Pancreas (tissue), 10 donors: ENCODE measurements at regions not wholly inside any gene's neighbourhood (a gene's known extent, or its start where the extent isn't known, plus 50 kb on each side); places are given as distances from the start of the nearest gene placed in this dataset.

Experiments
- ATAC-seq, 4 donors: fragments of 200-7000 bp; cut with Tn5 transposase; one replicate each; pipeline versions ENCODE4 v1.8.0 to v1.9.1; 2020; ENCODE audit warnings: mild to moderate bottlenecking in 4 of 4, moderate library complexity in 4 of 4
- DNase-seq, 6 donors: peaks; one replicate each; pipeline ENCODE4 v3.0.0-alpha.2; 2020
- FAIRE-seq: peaks from 2 replicates; lab custom pipeline; 2012; peaks lifted over from hg19 to GRCh38; lab: Jason Lieb, UNC
- H3K27ac ChIP-seq, 4 donors: fragments of 200-600 bp; sonication (generic); 1 replicate in 3 of 4; 2 replicates in 1 of 4; pipeline versions ENCODE4 v1.5.0 to v1.8.0; 2020
- H3K27me3 ChIP-seq, 4 donors: fragments of 200-600 bp; one replicate each; pipeline ENCODE4 v1.8.0; 2021
- H3K36me3 ChIP-seq, 3 donors: fragments of 200-600 bp; sonication (generic) in 1 of 3; one replicate each; pipeline versions ENCODE4 v1.5.0 to v1.8.0; 2020 to 2021
- H3K4me1 ChIP-seq, 3 donors: fragments of 200-600 bp; one replicate each; pipeline ENCODE4 v1.8.0; 2021
- H3K4me3 ChIP-seq, 4 donors: fragments of 200-600 bp; sonication (generic) in 2 of 4; one replicate each; pipeline versions ENCODE4 v1.5.0 to v1.8.0; 2020 to 2021
- H3K9me3 ChIP-seq, 4 donors: fragments of 200-600 bp; one replicate each; pipeline ENCODE4 v1.8.0; 2021
- CTCF ChIP-seq, 4 donors: fragments of 200-600 bp; sonication (generic) in 3 of 4; IDR thresholded peaks; one replicate each; pipeline versions ENCODE4 v1.5.0 to v1.8.0; 2021; ENCODE audit warnings: antibody characterized with exemption in 4 of 4
- WGBS, 2 donors: extraction: QIAGEN DNeasy Blood & Tissue Kit; methylation state at CpG; one replicate each; pipeline ENCODE4 v1.1.7; 2013; 5-methylcytosine and 5-hydroxymethylcytosine counted together
- intact Hi-C, 3 donors: fragments of 100-400 bp; cut with DNase I; formaldehyde crosslinking; loops; one replicate each; pipeline versions ENCODE4 v1.11.1 to v1.14.2; 2022
- donor health status: healthy with polysubstance abuse.
- donor health status: DM: no; HTN: no; CAD: no; lungs with moderate emphysema.
- donor health status: DM: no; HTN: no; CAD: no.
- donor health status: control.
- donor health status: control.
- donor health status: Bipolar disorder and iron deficiency.
- donor health status: DM: yes; HTN: yes; CAD: no.
- donor health status: DM: no; HTN: no; CAD: no.
- donor health status: DM: no; HTN: no; CAD: no.
- donor health status: DM: yes; HTN: yes; CAD: no.

- no peaks in the 10 kb centered on the region for H3K27me3 ChIP-seq
- ATAC-seq (no peak), FAIRE-seq (no peak), DNase-seq (no peak)
- H3K4me1 ChIP-seq, result no peaks in the 10 kb centered on the region
- no peak overlapping the region for H3K4me3 ChIP-seq
- H3K9me3 ChIP-seq, result no peaks in the 10 kb centered on the region
- WGBS, 2 donors, result 88% methylated on average over 7 of the region's 7 CpGs
- no peak for TF ChIP-seq CTCF (IDR thresholded peaks at IDR 0.05)
- H3K36me3 ChIP-seq, result no peaks in the 10 kb centered on the region
- no peak overlapping the region for H3K27ac ChIP-seq
- intact Hi-C loops, result no loop called here
Observed at GRCh38 chr7:3233301-3233700, 67.8 kb upstream of the SDK1 start.

GRCh38 chr7:3234051-3234450 lies 67.0 kb upstream of the SDK1 start:
- ATAC-seq (no peak), FAIRE-seq (no peak), DNase-seq (no peak)
- H3K4me1 ChIP-seq, result no peaks in the 10 kb centered on the region
- H3K27me3 ChIP-seq, result no peaks in the 10 kb centered on the region
- TF ChIP-seq CTCF (IDR thresholded peaks at IDR 0.05), result no peak
- no peaks in the 10 kb centered on the region for H3K36me3 ChIP-seq
- no peak overlapping the region for H3K27ac ChIP-seq
- intact Hi-C loops, result no loop called here
- 86 to 87% methylated on average over 5 to 6 of the region's 6 CpGs for WGBS, 2 donors
- no peak overlapping the region for H3K4me3 ChIP-seq
- H3K9me3 ChIP-seq, result no peaks in the 10 kb centered on the region

GRCh38 chr7:3234851-3235250 lies 66.2 kb upstream of the SDK1 start:
- Histone ChIP-seq H3K4me1 (no peaks in the 10 kb centered on the region), H3K27me3 (no peaks in the 10 kb centered on the region), H3K27ac (no peak overlapping the region), H3K36me3 (no peaks in the 10 kb centered on the region), H3K9me3 (no peaks in the 10 kb centered on the region), H3K4me3 (no peak overlapping the region)
- 95% methylated on average over 3 of the region's 3 CpGs for WGBS, 2 donors
- FAIRE-seq, result no peak
- intact Hi-C loops, result no loop called here
- TF ChIP-seq CTCF (IDR thresholded peaks at IDR 0.05), result no peak
- DNase-seq, result no peak
- no peak for ATAC-seq

GRCh38 chr7:3235322-3235721 lies 65.7 kb upstream of the SDK1 start:
- Histone ChIP-seq H3K36me3 (no peaks in the 10 kb centered on the region), H3K4me3 (no peak overlapping the region), H3K27ac (no peak overlapping the region), H3K4me1 (no peaks in the 10 kb centered on the region), H3K27me3 (no peaks in the 10 kb centered on the region), H3K9me3 (no peaks in the 10 kb centered on the region)
- FAIRE-seq (no peak), ATAC-seq (no peak), DNase-seq (no peak)
- 85 to 90% methylated on average over 4 of the region's 4 CpGs for WGBS, 2 donors
- no peak for TF ChIP-seq CTCF (IDR thresholded peaks at IDR 0.05)
- intact Hi-C loops, result no loop called here

- no peak overlapping the region for H3K27ac ChIP-seq
- TF ChIP-seq CTCF (IDR thresholded peaks at IDR 0.05), result no peak
- no peaks in the 10 kb centered on the region for H3K9me3 ChIP-seq
- no peaks in the 10 kb centered on the region for H3K36me3 ChIP-seq
- H3K4me1 ChIP-seq, result no peaks in the 10 kb centered on the region
- H3K27me3 ChIP-seq, result no peaks in the 10 kb centered on the region
- DNase-seq (no peak), ATAC-seq (no peak), FAIRE-seq (no peak)
- no peak overlapping the region for H3K4me3 ChIP-seq
- intact Hi-C loops, result no loop called here
Observed at GRCh38 chr7:3236268-3236667, 64.8 kb upstream of the SDK1 start.
